ENCODE measurements at regions not wholly inside any gene's neighbourhood (a gene's known extent, or its start where the extent isn't known, plus 50 kb on each side); places are given as distances from the start of the nearest gene placed in this dataset.

GRCh38 chr13:30832845-30833332 lies 73.2 kb upstream of the MEDAG start:
- H3K36me3 ChIP-seq (ENCODE audit: control insufficient read depth in 2 of 2, insufficient read depth in 1 of 2, low read length in 2 of 2) = no peaks in the 10 kb centered on the region
- CTCF ChIA-PET = interaction anchor here (0.7 kb wide), 1 partner anchor 60 kb away, joined by 3 read pairs; no protein-coding TSS in a partner anchor
- no peaks in the 10 kb centered on the region for H3K9me3 ChIP-seq (ENCODE audit: control insufficient read depth, insufficient read depth, low read depth, low read length)
- H3K4me1 ChIP-seq (ENCODE audit: control insufficient read depth, insufficient read depth, low read length) = peaks cover 24% of the 10 kb centered on the region
- H3K27ac ChIP-seq (ENCODE audit: extremely low read depth, low read depth, low read length) = peak overlapping the region; percentile 49
- POLR2A ChIA-PET = no interaction called here
- H3K4me3 ChIP-seq (ENCODE audit: low read depth, low read length) = peak overlapping the region; percentile 16; the same call in 1 of the 2 replicates
- TF ChIP-seq ZNF362 (tag by site-specific recombination; IDR thresholded peaks at IDR 0.05) (no peak), ZNF404 (tag by site-specific recombination; IDR thresholded peaks at IDR 0.05) (no peak), ZSCAN18 (tag by site-specific recombination; IDR thresholded peaks at IDR 0.05) (no peak), SCRT2 (tag by site-specific recombination; IDR thresholded peaks at IDR 0.05) (peak; percentile 90), GFI1B (tag by site-specific recombination; IDR thresholded peaks at IDR 0.05) (no peak), ZBTB11 (tag by site-specific recombination; conservative IDR thresholded peaks at IDR 0.05; ENCODE audit: low read depth) (no peak), ZNF596 (tag by site-specific recombination; IDR thresholded peaks at IDR 0.05) (no peak), ZNF350 (tag by site-specific recombination; IDR thresholded peaks at IDR 0.05) (no peak), ZNF791 (tag by site-specific recombination; IDR thresholded peaks at IDR 0.05) (no peak), ZNF747 (tag by site-specific recombination; IDR thresholded peaks at IDR 0.05) (no peak), ZNF214 (tag by site-specific recombination; IDR thresholded peaks at IDR 0.05; ENCODE audit: borderline replicate concordance) (no peak), ZNF585B (tag by site-specific recombination; IDR thresholded peaks at IDR 0.05) (no peak), ZNF529 (tag by site-specific recombination; IDR thresholded peaks at IDR 0.05; ENCODE audit: insufficient replicate concordance) (no peak), ZFHX2 (tag by site-specific recombination; conservative IDR thresholded peaks at IDR 0.05) (peak; percentile 35; the same call in 1 of the 2 replicates), ZNF561 (tag by site-specific recombination; IDR thresholded peaks at IDR 0.05; ENCODE audit: borderline replicate concordance) (peak; percentile 89; the same call in 1 of the 2 replicates), ZNF19 (tag by site-specific recombination; IDR thresholded peaks at IDR 0.05; ENCODE audit: low read depth) (no peak), ZNF777 (tag by site-specific recombination; IDR thresholded peaks at IDR 0.05; ENCODE audit: borderline replicate concordance) (no peak), ELK4 (IDR thresholded peaks at IDR 0.05; ENCODE audit: borderline replicate concordance, low read depth, low read length) (no peak), SP2 (tag by site-specific recombination; IDR thresholded peaks at IDR 0.05) (no peak), ZNF548 (tag by site-specific recombination; IDR thresholded peaks at IDR 0.05) (no peak), ZNF311 (tag by site-specific recombination; IDR thresholded peaks at IDR 0.05; ENCODE audit: borderline replicate concordance) (no peak), PATZ1 (tag by site-specific recombination; IDR thresholded peaks at IDR 0.05) (peak; percentile 88), PRDM2 (tag by site-specific recombination; IDR thresholded peaks at IDR 0.05; ENCODE audit: borderline replicate concordance) (no peak)

All from HEK293 (cell line).